Sigmoid colon (tissue), 6 donors: ENCODE measurements at regions not wholly inside any gene's neighbourhood (a gene's known extent, or its start where the extent isn't known, plus 50 kb on each side); places are given as distances from the start of the nearest gene placed in this dataset.

Experiments
- DNase-seq: peaks from one replicate; pipeline ENCODE4 v3.0.0-alpha.2; 2019
- H3K27ac ChIP-seq, 4 donors: fragments of 200-600 bp; sonication (generic); one replicate each; pipeline ENCODE4 v1.5.1; 2016 to 2019; ENCODE audit warnings: mild to moderate bottlenecking in 1 of 4
- H3K27me3 ChIP-seq, 3 donors: fragments of 200-600 bp; sonication (generic); one replicate each; pipeline ENCODE4 v1.5.1; 2019; ENCODE audit warnings: mild to moderate bottlenecking in 1 of 3
- H3K36me3 ChIP-seq, 4 donors: fragments of 200-600 bp; sonication (generic); one replicate each; pipeline ENCODE4 v1.5.1; 2016 to 2019
- H3K4me1 ChIP-seq, 4 donors: fragments of 200-600 bp; sonication (generic); one replicate each; pipeline ENCODE4 v1.5.1; 2017 to 2019
- H3K4me3 ChIP-seq, 4 donors: fragments of 200-600 bp; sonication (generic); one replicate each; pipeline ENCODE4 v1.5.1; 2017 to 2019; ENCODE audit warnings: mild to moderate bottlenecking in 2 of 4, moderate library complexity in 1 of 4
- H3K9me3 ChIP-seq, 4 donors: fragments of 200-600 bp in 3 of 4; sonication (generic) in 3 of 4; one replicate each; pipeline versions ENCODE4 v1.5.1 to v1.6.1; 2013 to 2019
- CTCF ChIP-seq, 4 experiments: fragments of 450-650 bp in 3 of 4; fragments of 200-600 bp in 1 of 4; IDR thresholded peaks; one replicate each; pipeline ENCODE4 v1.5.1; 2016 to 2019; ENCODE audit warnings: antibody characterized with exemption in 4 of 4, mild to moderate bottlenecking in 3 of 4, moderate library complexity in 2 of 4
- EP300 ChIP-seq, 4 donors: sonication (generic); formaldehyde crosslinking; IDR thresholded peaks; one replicate each; pipeline ENCODE4 v1.6.1; 2017; ENCODE audit warnings: antibody characterized with exemption in 4 of 4
- POLR2A ChIP-seq, 2 donors: fragments of 450-650 bp; IDR thresholded peaks; one replicate each; pipeline ENCODE4 v1.6.1; 2016; ENCODE audit warnings: antibody characterized with exemption in 2 of 2, mild to moderate bottlenecking in 2 of 2, moderate library complexity in 2 of 2
- POLR2AphosphoS5 ChIP-seq, 4 donors: sonication (generic); formaldehyde crosslinking; IDR thresholded peaks; one replicate each; pipeline ENCODE4 v1.6.1; 2017; ENCODE audit warnings: antibody characterized with exemption in 4 of 4
- WGBS, 2 donors: extraction: QIAGEN DNeasy Blood & Tissue Kit; methylation state at CpG; one replicate each; pipeline ENCODE4 v1.1.7; 2013; 5-methylcytosine and 5-hydroxymethylcytosine counted together
- intact Hi-C: fragments of 100-400 bp; cut with DNase I; formaldehyde crosslinking; loops from one replicate; pipeline ENCODE4 v1.15.1; 2023
- donor health status: healthy with polysubstance abuse.
- donor health status: healthy.

GRCh38 chr15:89405494-89405893 lies 70.9 kb upstream of the POLG start:
- H3K4me3 ChIP-seq = no peak overlapping the region
- intact Hi-C loops = no loop called here
- peaks cover 5 to 55% (median 50%) of the 10 kb centered on the region in 4 donors for H3K4me1 ChIP-seq
- H3K9me3 ChIP-seq = no peaks in the 10 kb centered on the region
- 16 to 25% methylated on average over 9 of the region's 9 CpGs for WGBS, 2 donors
- peaks cover 48 to 99% (median 68%) of the 10 kb centered on the region in 3 donors for H3K27me3 ChIP-seq
- no peaks in the 10 kb centered on the region for H3K36me3 ChIP-seq
- TF ChIP-seq CTCF (IDR thresholded peaks at IDR 0.05) (no peak), EP300 (IDR thresholded peaks at IDR 0.05) (no peak), POLR2A (IDR thresholded peaks at IDR 0.05) (no peak), POLR2AphosphoS5 (IDR thresholded peaks at IDR 0.05) (no peak)
- H3K27ac ChIP-seq = no peak overlapping the region
- DNase-seq = no peak

- Histone ChIP-seq H3K36me3 (no peaks in the 10 kb centered on the region), H3K4me1 (peaks cover 5 to 62% (median 58%) of the 10 kb centered on the region in 4 donors), H3K4me3 (no peak overlapping the region), H3K9me3 (no peaks in the 10 kb centered on the region), H3K27me3 (peaks cover 47 to 99% (median 68%) of the 10 kb centered on the region in 3 donors), H3K27ac (no peak overlapping the region)
- intact Hi-C loops = no loop called here
- WGBS, 2 donors = 23 to 36% methylated on average over 3 of the region's 3 CpGs
- TF ChIP-seq CTCF (IDR thresholded peaks at IDR 0.05) (no peak), POLR2AphosphoS5 (IDR thresholded peaks at IDR 0.05) (no peak), POLR2A (IDR thresholded peaks at IDR 0.05) (no peak), EP300 (IDR thresholded peaks at IDR 0.05) (no peak)
- no peak for DNase-seq
Measured at GRCh38 chr15:89404023-89404422, 69.4 kb upstream of the POLG start.

- DNase-seq = no peak
Measured at GRCh38 chr15:89402518-89402805, 67.8 kb upstream of the POLG start.

GRCh38 chr15:89401631-89402517 lies 67.2 kb upstream of the POLG start:
- Histone ChIP-seq H3K4me1 (peaks cover 0 to 42% (median 38%) of the 10 kb centered on the region in 4 donors), H3K27ac (peak overlapping the region in 3 of 4 donors; percentile 71 to 77 (median 72)), H3K36me3 (no peaks in the 10 kb centered on the region), H3K4me3 (no peak overlapping the region), H3K27me3 (peaks cover 37 to 99% (median 68%) of the 10 kb centered on the region in 3 donors), H3K9me3 (no peaks in the 10 kb centered on the region)
- WGBS, 2 donors = 6 to 7% methylated on average over 12 of the region's 12 CpGs
- no peak for TF ChIP-seq CTCF (IDR thresholded peaks at IDR 0.05)
- no peak for TF ChIP-seq POLR2A (IDR thresholded peaks at IDR 0.05)
- TF ChIP-seq EP300 (IDR thresholded peaks at IDR 0.05) = no peak
- TF ChIP-seq POLR2AphosphoS5 (IDR thresholded peaks at IDR 0.05) = peak in 1 of 4 donors; percentile 49
- intact Hi-C loops = no loop called here
- no peak for DNase-seq

More at GRCh38 chr15:89402518-89402805, 67.8 kb upstream of the POLG start:
- WGBS, 2 donors = 27 to 29% methylated on average over 1 of the region's 1 CpG
- Histone ChIP-seq H3K27ac (peak overlapping the region in 2 of 4 donors; percentile 72 to 77), H3K9me3 (no peaks in the 10 kb centered on the region), H3K4me1 (peaks cover 4 to 48% (median 44%) of the 10 kb centered on the region in 4 donors), H3K27me3 (peaks cover 40 to 99% (median 68%) of the 10 kb centered on the region in 3 donors), H3K4me3 (no peak overlapping the region), H3K36me3 (no peaks in the 10 kb centered on the region)
- no peak for TF ChIP-seq EP300 (IDR thresholded peaks at IDR 0.05)
- TF ChIP-seq POLR2A (IDR thresholded peaks at IDR 0.05) = no peak
- TF ChIP-seq POLR2AphosphoS5 (IDR thresholded peaks at IDR 0.05) = no peak
- TF ChIP-seq CTCF (IDR thresholded peaks at IDR 0.05) = no peak
- intact Hi-C loops = no loop called here
